Chondrocyte (in vitro differentiated cells): ENCODE measurements at regions not wholly inside any gene's neighbourhood (a gene's known extent, or its start where the extent isn't known, plus 50 kb on each side); places are given as distances from the start of the nearest gene placed in this dataset.

Experiments
- DNase-seq: peaks from one replicate; pipeline ENCODE4 v3.0.0; 2021; ENCODE audit warnings: mixed read lengths, low spot score
- H3K27ac Mint-ChIP-seq: one replicate; pipeline ENCODE4 v1.8.0; 2021; ENCODE audit warnings: mild to moderate bottlenecking, moderate library complexity, mixed read lengths; ENCODE audit not compliant: unreplicated experiment
- H3K27me3 Mint-ChIP-seq: 2 replicates; pipeline ENCODE4 v1.8.0; 2021; ENCODE audit warnings: low read depth, mixed read lengths
- H3K36me3 Mint-ChIP-seq: 2 replicates; pipeline ENCODE4 v1.8.0; 2021; ENCODE audit warnings: low read depth, mixed read lengths
- H3K4me1 Mint-ChIP-seq: 2 replicates; pipeline ENCODE4 v1.8.0; 2021; ENCODE audit warnings: low read depth, mild to moderate bottlenecking, mixed read lengths
- H3K4me3 Mint-ChIP-seq: one replicate; pipeline ENCODE4 v1.8.0; 2021; ENCODE audit warnings: mild to moderate bottlenecking, moderate library complexity, mixed read lengths; ENCODE audit not compliant: unreplicated experiment
- H3K9me3 Mint-ChIP-seq: 2 replicates; pipeline ENCODE4 v1.8.0; 2021; ENCODE audit warnings: low read depth, mixed read lengths
- CTCF ChIP-seq: fragments of 200-600 bp; sonication (generic); IDR thresholded peaks from 2 replicates; pipeline ENCODE4 v1.5.0; 2021; ENCODE audit warnings: antibody characterized with exemption, mild to moderate bottlenecking, moderate library complexity

- TF ChIP-seq CTCF = no peak
- Mint-ChIP-seq H3K27me3 (peaks cover 19% of the 10 kb centered on the region), H3K27ac (no peak overlapping the region), H3K9me3 (peaks cover 13% of the 10 kb centered on the region), H3K4me1 (no peaks in the 10 kb centered on the region), H3K36me3 (no peaks in the 10 kb centered on the region), H3K4me3 (no peak overlapping the region)
- no peak for DNase-seq
Observed at GRCh38 chr6:90660931-90661330, 74.1 kb upstream of the MAP3K7 start.

GRCh38 chr6:90658497-90658896 is 71.6 kb upstream of the MAP3K7 start:
- Mint-ChIP-seq H3K4me3 (no peak overlapping the region), H3K27ac (no peak overlapping the region), H3K4me1 (no peaks in the 10 kb centered on the region), H3K36me3 (no peaks in the 10 kb centered on the region), H3K9me3 (peaks cover 13% of the 10 kb centered on the region), H3K27me3 (peaks cover 31% of the 10 kb centered on the region)
- DNase-seq = no peak
- no peak for TF ChIP-seq CTCF

GRCh38 chr6:90656325-90656724 is 69.5 kb upstream of the MAP3K7 start:
- TF ChIP-seq CTCF = no peak

GRCh38 chr6:90654806-90655205 is 67.9 kb upstream of the MAP3K7 start:
- no peak for DNase-seq
- Mint-ChIP-seq H3K36me3 (no peaks in the 10 kb centered on the region), H3K27me3 (peaks cover 33% of the 10 kb centered on the region), H3K27ac (no peak overlapping the region), H3K4me1 (peaks cover 4% of the 10 kb centered on the region), H3K9me3 (peaks cover 4% of the 10 kb centered on the region), H3K4me3 (no peak overlapping the region)
- TF ChIP-seq CTCF = no peak

More at GRCh38 chr6:90656325-90656724, 69.5 kb upstream of the MAP3K7 start:
- no peak overlapping the region for H3K4me3 Mint-ChIP-seq
- H3K9me3 Mint-ChIP-seq = peaks cover 4% of the 10 kb centered on the region
- H3K36me3 Mint-ChIP-seq = no peaks in the 10 kb centered on the region
- no peak for DNase-seq
- H3K27ac Mint-ChIP-seq = no peak overlapping the region
- H3K27me3 Mint-ChIP-seq = peaks cover 31% of the 10 kb centered on the region
- peaks cover 4% of the 10 kb centered on the region for H3K4me1 Mint-ChIP-seq

- Mint-ChIP-seq H3K4me1 (peaks cover 4% of the 10 kb centered on the region), H3K27ac (no peak overlapping the region), H3K4me3 (no peak overlapping the region), H3K36me3 (no peaks in the 10 kb centered on the region), H3K9me3 (peaks cover 4% of the 10 kb centered on the region), H3K27me3 (peaks cover 31% of the 10 kb centered on the region)
- no peak for TF ChIP-seq CTCF
- DNase-seq = no peak
Observed at GRCh38 chr6:90654166-90654565, 67.3 kb upstream of the MAP3K7 start.
